ENCODE measurements at regions not wholly inside any gene's neighbourhood (a gene's known extent, or its start where the extent isn't known, plus 50 kb on each side); places are given as distances from the start of the nearest gene placed in this dataset.
"Not testable (repeated sequence)": the region's sequence is repeated elsewhere in the genome, so short reads cannot be mapped to it uniquely, and the experiment has no call there.

DNA sequence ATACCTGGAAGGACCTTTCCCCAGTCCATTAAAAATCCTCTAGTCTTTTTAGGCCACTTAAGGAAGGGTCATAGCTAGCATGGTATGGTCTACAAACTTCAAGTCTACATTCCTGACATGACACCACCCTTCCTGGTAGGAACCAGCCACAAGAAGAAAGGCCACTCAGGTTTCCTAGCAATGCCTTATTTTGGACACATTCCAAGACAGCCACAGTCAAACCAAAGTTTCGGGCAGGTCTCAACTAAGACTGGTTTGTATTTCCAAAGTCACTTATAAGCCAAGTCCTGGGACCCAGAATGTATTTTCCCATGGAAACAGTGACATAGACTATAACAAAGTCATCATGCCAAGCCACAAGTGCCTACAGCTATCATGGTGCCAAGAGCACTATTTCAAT is 50.6 kb upstream of the SLC44A3 start:
- no peak for DNase-seq

DNA sequence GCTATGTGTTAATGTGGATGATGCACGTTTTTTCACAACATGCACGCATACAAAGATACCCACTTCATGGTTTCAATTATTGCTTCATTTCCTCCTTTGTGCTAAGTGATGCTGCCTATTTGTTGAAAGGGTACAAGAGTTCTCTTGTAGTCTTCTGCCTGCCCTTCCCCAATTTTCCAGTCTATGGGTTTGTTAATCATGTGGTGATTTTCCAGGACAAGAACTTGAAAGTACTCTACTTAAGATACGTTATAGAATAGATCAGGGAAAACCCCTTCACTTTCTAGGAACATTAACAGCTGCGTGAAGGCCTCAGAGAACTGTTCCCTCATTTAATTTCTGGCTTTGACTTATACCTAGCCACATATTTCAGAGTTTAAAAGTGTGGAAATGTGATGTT is 52.1 kb upstream of the SLC44A3 start:
- no peak for DNase-seq

DNA sequence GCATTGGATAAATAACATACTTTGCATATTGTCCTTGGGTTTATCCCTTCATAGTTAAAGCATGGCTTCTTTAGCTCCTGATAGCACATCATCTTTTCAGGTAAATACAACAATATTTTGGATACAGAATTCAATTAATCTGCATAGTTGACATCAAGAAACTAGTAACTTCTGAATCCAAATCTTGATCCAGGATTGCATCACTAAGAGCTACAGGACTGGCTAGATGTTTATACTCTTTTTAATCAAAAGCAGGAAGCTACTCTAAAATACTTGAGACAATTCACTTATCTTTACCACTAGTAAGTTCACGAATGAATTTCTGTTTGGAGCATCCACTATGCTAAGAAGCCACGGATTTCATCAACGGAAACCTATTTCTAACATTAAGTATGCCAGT is 54.2 kb upstream of the SLC44A3 start:
- no peak for DNase-seq

DNA sequence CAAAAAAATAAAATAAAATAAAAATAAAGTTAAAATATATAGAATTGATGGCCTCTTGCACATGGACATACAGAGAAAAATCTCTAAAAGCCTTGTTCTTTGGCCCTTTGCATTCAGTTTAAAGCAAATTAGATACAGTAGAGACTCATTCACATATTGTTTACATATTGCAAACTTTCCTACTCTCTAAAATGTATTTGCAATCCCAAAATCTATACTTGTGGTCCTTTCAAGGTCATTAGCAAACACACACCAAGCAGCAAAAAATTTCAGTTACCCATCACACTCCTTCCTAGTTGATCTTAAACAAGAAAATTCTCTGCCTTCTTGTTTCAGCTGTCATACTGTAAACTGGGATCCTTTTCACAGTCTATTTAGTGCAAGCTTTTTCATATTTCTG is 61.0 kb upstream of the SLC44A3 start:
- DNase-seq, result no peak

DNA sequence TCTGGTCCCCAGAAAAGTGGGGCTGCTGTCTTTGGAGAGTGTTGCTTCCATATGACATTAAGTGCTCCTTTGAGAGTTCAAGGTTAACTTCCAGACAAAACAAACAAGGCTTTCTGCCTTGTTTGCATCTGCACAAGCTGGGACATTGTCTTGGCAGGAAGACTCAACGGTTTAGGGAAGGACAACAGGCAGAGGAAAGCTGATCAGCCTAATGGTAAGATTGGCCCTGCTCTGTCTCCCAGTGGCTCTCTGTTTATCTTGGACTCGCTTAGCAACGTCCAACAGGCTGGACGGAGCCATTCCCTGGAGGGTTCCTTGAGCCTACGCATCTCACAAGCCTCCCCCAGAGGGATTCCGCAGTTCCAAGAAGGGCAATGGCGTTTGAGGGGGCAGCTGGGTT is 62.2 kb upstream of the SLC44A3 start:
- no peak for DNase-seq

DNA sequence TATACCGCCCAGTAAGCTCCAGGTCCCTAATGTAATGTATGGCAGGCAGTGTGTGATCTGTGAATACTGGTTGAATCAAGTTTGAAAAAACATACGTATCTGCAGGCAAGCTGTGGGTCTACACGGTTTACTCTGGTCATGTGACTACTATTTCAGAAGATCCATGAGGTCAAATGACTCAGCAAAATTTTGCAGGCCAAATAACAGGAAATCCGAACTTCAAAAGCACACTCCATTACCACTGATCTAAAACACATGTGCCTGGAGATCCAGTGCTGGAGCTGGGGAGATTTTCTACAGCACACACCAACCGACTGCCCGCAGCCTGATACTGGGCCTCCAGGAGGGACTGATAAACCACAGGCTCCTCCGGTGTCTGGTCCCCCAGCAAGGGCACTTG is 64.5 kb upstream of the SLC44A3 start:
- no peak for DNase-seq

DNA sequence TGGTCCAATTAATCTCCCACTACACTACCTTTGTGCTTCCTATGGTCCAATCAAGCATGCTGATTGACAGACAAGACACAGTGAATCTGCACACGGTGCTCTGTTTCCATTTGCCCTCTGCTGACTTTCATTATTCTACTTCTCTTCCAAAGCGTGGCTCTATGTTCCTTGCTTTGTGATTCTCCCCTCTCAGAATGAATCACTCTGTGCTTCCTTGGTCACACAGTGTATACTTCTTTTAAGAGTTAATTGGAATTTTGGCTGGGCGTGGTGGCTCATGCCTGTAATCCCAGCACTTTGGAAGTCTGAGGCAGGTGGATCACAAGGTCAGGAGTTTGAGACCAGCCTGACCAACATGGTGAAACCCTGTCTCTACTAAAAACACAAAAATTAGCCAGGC is 65.1 kb upstream of the SLC44A3 start:
- DNase-seq, result not testable (repeated sequence)

DNA sequence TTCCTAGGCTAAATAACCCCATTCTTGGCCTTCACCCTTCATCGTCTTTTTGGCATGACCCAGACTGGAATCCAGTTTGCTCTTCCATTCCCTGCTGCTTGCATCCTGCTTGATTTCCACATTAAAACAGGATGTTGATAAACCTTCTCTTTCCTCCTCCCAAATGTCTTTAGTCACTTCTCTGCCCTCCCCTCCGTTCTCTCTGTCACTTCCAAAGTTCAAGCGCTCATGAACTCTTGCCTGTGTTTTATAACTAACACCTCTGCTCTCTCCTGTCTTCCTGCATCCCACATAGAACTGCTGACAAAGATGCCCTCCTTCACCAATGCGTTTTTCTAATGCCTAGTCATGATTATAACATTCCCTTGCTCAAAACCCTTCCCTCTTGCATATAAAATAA is 65.6 kb upstream of the SLC44A3 start:
- no peak for DNase-seq

DNA sequence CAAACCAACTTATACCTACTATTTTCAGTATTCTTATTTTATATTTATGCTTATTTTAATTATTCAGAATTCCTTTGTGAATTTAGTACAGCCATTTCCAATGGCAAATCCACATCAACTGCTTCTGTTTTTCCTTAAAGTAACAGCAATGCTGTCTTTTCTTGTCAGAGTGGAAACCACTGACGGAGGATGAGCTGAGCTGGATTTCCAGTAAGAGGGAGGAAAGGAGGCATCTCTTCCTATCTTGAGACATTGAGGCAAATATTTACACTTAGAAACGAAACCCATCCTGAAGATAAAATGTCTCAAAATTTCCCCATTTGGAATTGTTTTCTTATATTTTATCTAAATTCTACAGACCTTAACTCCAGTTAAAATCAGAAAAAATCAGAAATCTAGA is 66.1 kb upstream of the SLC44A3 start:
- DNase-seq, result no peak

DNA sequence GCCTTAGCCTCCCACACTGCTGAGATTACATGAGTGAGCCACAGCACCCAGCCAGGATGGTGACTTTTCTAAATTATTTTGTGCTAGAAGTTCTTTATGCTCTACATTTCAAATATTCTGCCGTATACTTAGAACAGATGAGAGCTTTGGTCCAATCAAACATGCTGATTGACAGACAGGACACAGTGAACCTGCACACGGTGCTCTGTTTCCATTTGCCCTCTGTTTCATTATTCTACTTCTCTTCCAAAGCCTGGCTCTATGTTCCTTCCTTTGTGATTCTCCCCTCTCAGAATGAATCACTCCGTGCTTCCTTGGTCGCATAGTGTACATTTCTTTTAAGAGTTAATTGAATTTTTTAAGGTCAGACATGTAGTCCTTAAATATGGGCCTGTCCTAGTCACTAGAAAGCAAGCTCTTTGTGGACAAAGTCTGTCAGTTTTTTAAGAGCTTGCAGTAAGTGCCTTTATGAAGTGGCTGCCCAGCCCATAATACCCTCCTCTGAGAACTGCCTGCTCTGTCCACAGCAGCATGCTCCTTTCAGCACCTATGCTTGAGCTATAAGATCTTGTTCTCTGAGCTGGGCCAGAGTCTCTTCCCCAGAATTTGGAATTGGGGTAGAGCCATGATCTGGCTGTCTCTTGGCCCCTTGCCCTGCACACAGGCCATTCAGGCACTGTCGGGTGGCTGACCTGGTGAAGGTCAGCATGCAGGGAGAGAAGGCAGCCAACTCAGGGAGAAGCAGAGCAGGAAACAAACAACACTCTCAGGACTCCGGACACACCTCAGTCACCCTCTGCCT is 66.8 kb upstream of the SLC44A3 start:
- no peak for DNase-seq

DNA sequence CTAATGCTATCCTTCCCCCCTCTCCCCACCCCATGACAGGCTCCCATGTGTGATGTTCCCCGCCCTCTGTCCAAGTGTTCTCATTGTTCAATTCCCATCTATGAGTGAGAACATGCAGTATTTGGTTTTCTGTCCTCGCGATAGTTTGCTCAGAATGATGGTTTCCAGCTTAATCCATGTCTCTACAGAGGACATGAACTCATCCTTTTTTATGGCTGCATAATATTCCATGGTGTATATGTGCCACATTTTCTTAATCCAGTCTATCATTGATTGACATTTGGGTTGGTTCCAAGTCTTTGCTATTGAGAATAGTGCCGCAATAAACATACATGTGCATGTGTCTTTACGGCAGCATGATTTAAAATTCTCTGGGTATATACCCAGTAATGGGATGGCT is 68.7 kb upstream of the SLC44A3 start:
- not testable (repeated sequence) for DNase-seq

DNA sequence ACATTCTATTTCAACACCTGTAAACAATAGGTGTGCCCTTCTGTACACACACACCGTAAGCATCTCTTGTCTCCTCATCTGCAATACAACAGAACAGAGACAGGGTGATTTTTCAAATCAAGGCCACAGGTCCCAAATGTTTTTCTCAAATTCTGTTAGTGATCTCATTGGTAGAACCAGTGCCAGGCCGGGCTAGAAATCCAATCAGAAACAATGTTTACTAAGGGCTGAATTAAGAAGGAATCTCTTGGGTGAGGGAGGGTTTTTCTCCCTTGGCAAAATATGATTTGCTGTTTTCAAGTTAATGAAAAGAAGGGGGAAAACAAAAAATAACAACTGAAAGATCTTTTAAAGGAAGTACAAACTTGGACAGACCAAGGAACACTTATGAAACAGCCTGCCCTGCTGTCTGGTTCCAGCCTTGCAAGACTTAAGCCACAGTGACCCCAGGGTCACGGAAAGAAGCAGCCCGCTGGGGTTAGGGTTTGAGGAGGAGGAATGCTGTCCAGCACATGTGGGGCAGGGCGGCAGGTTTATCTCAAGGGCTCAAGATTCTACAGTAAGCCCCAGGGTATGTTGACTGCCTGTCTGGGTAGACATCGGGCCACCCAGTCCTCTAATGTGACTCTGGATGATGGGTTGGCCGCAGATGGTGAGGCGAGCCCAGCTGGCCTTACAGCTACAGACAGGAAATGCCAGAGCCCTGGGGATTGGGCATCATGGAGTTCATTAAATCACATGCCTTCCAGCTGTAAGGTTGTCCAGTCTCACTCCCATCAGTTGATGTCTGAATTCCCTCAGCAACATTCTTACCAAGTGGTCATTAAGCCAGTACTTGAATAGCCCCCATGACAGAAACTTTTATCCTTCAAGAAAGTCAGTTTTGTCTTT is 73.3 kb upstream of the SLC44A3 start:
- DNase-seq, result no peak

DNA sequence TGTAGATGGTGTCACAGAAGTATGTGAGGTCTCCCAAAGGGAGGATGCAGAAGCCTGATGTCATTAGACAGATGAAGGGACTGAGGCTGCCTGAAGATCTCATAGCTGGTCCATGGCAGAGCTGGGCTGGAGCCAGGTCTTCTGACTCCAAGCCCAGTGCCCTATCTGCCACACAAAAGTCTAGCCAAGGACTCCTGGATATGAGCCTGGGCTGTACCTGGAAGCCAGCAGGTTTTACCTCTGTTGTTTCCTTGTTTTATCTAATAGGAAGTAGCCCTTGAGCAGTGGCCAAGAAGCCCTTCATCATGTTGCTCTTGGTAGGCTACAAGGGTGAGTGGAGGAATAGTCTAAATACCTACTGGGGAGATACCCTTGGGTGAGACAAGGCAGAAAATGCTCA is 74.4 kb upstream of the SLC44A3 start:
- no peak for DNase-seq

DNA sequence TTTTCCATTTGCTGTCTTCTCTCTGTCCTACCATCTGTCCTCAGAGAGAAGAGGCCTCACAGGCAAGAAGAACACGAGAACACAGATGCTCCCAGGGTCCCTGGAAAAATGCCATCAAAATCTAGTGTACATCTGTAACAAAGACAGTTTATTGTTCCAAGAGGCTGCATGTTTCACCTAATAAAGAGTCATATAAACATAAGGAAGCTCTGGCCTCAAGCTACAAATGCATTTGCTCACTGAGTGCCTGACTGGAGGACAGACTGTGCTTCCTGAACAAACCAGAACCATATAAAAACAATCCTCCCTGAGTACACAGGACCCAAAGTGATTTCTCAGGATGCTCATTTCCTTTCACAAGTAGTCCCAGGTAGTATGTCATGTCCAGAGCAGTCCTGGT is 76.3 kb upstream of the SLC44A3 start:
- DNase-seq, result no peak

DNA sequence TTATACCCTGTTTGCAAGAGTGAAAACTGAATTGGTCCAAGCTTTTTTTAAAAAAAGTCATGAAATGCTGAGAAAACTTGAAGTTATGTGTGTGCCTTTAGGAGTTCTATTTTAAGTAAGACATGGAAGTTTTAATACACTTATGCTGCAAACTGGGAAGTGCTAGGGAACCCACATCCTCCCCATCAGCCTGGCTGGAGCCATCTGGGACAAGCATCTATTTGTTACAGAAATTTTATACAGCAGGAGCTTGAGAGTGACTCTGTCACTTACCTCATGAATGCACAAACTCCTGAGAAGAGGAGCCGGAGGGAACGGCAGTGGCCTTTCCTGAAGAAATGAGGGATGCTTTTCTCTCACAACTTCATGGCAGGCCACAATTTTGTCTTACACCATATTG is 78.2 kb upstream of the SLC44A3 start:
- DNase-seq, result no peak

DNA sequence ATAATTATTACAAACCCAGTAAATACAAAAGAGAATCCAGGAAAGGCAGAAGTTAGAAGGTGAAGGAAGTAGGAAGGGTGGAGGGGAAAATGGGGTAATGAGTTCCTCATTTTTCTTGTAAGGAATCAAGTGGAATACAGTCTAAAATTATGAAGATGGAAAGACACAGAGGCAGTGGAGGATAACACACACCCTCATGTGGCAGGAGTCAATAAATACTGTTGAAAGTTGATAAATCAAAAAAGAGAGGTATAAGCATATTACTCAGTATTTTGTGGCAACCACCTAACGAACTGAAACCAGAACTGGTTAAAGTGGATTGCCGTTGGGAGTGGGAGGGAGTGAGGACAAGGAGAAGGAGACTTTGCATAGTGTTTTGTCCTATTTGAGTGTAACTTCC is 78.6 kb upstream of the SLC44A3 start:
- no peak for DNase-seq

DNA sequence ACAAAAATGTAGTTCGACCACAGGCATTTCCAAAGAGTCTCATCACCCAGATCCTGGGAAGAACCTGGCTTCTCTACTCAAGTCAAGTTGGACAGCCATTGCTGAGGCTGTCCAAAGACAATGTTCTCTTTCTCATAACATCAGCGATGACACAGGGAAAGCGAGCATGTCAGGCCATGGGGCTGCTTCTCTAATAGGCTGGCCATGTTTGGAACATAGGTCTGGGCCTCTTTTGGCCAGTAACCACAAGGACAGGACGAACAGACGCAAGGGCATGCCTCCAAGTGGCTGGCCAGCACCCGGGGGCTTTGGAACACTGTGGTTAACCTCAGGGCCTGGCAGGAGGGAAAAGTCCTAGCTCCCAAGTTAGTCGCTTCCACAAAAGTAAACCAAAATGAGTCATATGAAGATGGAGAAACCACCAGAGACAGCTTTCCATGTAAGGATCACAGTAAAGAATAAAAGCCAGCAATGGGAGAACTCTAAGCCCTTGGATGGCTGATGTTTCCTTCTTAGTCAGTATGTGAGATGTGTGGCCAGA is 80.6 kb upstream of the SLC44A3 start:
- DNase-seq, result no peak

DNA sequence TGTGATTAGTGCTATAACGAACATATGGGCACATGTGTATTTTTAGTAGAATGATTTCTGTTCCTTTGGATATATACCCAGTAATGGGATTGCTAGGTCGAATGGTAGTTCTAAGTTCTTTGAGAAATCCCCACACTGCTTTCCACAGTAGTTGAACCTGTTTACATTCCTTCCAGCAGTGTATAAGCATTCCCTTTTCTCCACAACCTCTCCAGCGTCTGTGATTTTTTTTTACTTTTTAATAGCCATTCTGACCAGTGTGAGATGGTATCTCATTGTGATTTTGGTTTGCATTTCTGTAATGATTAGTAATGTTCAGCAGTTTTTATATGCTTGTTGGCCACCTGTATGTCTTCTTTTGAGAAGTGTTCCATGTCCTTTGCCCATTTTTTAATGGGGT is 81.8 kb upstream of the SLC44A3 start:
- no peak for DNase-seq

DNA sequence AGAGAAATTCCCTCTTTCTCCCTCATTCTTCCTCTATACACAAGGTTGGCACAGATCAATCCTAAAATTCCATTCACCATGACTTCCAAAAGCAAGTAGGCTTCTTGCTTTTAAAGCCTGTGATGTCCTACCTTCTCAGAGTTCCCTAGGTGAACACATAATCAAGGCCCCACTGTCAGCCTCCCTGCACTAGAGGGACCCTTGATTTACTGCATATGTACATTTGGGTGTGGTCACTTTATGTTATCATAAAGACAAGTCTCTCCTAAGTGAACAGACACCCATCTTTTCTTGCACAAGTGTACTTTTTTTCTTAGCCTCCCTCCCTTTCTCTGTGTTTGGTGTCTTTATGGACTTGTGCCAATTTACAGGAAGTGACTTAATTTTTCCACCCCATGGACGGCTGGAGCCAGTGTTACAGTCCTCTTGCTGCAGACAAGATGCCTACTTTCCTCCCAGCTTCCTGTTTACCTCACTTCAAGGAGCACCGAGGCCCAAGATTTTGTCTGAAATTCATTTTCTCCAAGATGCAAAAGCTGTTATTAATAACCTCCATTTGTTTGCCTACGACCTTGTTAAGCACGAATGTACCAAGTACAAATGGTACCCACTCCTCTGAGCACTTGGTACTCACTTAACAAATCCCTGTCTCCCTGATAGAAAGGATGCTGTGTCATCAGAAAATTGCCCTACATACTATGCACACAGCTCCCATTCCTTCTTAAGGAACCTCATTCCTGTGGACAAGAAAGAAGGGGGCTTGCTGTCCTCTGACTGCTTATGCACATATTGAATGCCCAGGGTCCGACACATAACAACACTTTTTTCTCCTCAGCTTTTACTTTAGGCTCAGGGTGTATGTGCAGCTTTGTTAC is 82.8 kb upstream of the SLC44A3 start:
- no peak for DNase-seq

DNA sequence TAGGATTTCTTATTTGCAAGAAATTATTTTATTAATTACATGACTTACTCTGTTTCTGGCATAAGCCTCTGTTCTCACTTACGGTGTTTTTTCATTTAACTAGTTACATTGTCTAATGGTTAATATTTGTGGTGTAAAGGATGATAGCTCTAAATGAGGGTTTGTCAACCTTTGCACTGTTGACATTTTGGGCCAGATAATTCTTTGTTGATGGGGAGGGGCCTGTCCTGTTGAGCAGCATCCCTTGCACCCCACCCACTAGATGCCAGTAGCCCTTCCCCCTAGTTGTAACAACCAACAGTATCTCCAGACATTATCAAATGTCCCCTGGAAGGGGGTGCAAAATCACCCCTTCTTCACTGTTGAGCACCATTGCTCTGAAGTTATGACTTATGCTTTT is 83.6 kb upstream of the SLC44A3 start:
- DNase-seq, result no peak

DNA sequence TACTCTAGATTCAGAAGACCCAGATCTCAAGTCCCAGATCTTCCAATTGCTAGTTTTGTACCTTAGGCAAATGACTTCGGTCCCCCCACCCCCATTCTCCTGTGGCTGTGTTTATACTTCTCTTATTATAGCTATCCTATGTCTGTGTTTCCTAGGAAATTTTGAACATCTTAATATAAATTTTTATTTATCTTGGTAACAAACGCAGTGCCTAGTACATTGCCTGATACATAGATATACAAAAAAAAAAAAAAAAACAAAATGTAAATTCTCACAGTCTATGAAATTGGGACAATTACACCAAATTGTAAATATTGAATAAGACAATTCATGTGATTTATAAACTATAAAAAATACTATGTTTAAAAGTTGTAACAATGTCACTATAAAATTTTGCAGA is 84.1 kb upstream of the SLC44A3 start:
- DNase-seq, result no peak

DNA sequence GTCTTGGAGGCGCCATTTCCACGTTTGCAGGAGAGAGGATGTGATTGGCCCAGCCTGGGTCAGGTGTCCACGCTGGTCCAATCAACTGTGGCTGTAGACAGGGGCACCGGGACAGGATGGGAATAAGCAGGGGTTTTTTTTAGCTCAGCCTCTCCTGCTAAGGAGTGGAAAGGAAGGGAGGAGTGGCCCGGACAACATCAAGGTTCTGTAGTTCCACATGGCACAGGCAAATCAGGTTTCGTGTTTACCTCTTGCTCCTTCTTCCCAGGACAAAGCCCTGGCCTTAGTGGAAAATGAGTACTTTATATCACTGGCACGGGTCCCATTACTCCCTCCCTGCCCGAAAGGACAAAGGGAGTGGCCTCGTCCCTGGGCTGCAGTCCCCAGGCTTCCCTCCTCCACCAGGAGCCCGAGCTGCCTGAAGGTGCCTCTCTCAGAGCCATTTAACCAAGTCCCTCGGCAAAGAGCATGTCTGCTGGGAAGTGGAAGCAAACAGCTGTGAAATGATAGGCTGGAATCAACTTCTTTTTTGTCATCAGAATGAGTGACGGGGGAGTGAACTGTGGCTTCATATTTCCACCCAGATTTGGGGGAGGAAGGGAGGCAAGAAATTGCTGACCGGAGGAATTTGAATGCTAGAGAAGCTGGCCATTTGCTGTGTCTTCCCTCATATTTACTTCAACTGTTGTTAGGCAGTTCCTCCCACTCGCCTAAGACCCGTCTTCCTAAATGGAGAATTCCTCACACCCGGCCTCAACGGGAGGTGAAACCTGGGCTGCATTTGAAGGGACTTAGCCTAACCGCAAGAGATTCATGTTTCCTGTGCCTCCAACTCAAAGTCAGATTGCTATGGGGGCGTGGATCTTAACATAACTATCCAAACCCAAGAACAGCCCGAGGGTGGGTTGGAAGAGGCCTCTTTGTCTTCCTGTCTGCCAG is 84.9 kb upstream of the SLC44A3 start:
- no peak for DNase-seq

All from NCI-H510A treated with DMSO at 0.1 percent for 48 hours (cell line).